Left kidney (tissue), 1 donor: ENCODE measurements at regions not wholly inside any gene's neighbourhood (a gene's known extent, or its start where the extent isn't known, plus 50 kb on each side); places are given as distances from the start of the nearest gene placed in this dataset.
"Not testable (repeated sequence)": the region's sequence is repeated elsewhere in the genome, so short reads cannot be mapped to it uniquely, and the experiment has no call there.

Experiments used
- DNase-seq: peaks from one replicate; pipeline ENCODE4 v3.0.0-alpha.2; 2013

DNA sequence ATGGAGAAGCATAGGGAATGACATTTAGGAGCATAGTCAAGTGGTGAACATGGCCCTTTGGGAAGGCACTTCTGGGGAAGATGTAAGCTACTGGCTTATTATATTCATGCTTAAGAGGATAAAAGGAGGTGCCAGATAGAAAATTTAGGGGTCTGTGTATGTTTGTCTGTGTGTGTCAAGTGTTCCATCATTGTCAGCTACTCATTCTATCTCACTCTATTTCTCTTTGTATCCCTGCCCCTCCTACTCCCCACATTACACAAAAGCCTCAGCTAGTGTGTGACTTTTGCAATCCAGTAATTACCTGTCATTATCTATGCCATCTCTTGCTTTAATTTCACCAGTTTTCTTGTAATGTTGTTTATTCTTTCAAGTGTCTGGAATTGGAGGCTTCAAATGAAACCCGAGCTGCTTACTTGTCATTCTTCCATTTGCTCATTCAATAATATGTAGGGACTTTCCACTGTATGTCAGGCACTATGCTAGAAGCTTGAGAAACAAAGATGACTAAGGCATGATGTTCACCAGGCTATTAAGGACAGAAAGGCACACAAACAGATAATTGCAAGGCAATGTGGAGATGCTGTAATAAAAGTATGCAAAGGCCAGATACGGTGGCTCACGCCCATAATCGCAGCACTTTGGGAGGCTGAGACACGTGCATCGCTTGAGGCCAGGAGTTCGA is 229.8 kb upstream of the TEX13C start:
- DNase-seq = no peak

DNA sequence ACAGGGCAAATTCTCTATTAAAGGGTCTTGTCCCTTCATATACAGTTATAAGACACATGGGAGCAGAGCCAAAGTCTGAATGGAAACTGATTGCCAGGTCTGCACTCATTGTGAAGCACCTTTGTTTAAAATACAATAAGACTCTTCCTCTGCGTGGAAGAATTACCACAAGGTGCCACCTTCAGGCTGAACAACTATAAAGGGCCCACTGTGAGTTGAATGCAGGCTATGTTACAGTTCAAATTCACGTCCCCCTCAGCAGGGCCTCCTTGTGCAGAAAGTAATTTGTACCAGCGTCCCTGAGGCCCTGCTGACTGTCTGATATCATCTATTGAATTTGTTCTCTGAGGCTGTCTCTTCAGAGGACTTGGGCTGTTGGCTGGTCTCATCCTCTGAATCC is 225.8 kb upstream of the TEX13C start:
- no peak for DNase-seq

DNA sequence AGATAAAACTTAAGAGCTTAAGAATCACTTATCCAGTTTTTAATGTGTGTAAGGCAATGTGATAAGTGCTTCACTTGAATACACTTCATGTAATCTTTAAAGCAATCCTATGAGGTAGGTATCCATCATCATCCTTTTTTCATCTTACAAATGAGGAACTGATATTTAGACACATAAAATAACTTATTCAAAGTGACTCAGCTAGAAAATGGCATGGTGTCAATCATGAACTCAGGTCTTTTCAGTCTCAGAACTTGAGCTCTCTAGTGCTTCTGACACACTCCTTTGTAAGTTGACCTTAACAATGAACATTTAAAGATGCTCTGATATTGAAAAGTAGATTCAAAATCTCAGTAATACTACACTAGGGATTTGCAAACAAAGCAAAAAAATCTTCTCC is 224.8 kb upstream of the TEX13C start:
- no peak for DNase-seq

DNA sequence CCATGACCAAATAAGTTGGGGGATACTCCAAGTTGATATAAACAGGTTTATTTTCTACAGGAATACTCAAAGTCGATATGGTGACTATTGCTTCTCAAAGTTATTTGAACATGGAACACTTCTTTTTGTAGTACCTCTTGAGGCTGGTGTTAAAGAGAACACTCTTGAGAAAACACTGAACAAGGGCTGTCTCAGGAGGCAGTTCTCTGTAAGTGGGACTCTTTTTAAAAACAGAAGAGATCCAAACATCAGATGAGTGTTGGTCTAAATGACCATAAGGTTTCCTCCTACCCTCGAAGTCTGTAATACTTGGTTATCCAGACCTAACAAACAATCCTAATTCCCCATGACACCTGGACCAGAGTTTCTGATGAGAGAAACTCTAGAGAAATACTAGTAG is 223.2 kb upstream of the TEX13C start:
- DNase-seq = no peak

DNA sequence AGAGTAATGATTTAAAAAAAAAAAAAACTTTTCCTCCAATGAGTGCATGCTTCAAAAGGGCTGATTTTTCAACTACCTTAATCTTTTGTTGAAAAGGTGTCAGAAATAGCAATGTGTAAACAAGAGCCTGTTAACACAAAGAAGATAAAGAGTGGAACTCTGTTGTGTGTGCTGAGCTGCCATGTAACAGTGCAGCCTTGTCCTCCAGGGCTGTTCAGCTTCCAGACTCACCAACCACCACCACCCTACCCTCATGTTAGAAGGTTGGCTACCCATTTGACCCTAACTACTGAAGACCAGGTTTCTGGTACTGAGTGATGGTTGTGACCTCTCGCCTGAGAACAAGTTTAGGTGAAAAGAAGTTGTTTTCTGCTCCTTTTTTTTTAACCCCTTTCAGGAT is 222.8 kb upstream of the TEX13C start:
- DNase-seq = no peak

DNA sequence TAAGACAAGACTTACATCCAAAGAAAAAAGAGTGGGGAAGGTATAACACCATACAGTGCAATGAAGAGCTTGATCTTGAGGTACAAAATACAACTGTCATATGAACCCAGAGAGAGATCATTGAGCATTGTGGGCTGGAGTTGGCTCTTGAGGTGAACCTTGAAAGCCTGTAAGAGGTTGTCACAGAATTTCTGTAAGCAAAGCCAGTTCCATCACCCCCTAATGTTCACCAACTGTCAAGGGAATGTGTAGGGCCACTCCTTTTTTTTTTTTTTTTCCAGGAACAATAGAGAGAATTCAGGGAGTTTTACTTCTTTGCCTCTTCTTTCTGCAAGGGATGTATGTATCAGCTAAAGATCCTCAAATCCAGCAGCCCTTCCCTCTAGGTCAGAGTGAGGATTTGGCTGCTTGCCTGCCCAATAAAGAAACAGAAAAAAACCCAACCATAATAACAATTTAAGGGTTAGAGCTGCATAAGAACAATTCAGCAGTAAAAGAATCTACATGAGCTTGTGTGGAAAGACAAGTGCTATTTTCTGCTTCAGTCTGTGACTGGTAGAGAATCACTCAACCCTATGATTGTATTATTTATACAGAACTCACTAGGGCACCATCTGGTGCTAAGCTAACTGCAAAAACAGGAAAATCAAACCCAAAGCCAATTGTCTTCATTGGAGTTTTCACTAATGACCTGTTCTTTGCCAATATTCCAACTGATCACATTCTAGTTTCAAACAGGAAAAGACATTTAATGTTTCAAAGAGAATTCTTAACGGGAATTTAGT is 217.5 kb upstream of the TEX13C start:
- DNase-seq = no peak

DNA sequence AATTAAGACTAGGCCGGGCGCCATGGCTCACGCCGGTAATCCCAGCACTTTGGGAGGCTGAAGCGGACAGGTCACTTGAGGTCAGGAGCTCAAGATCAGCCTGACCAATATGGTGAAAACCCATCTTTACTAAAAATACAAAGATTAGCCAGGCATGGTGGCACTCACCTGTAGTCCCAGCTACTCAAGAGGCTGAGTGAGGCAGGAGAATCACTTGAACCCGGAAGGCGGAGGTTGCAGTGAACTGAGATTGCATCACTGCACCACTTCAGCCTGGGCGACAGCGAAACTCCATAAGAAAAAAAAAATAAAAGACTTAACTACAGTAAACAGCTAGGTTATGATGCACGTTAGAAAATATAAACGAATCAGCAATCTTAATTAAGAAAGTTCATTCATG is 216.0 kb upstream of the TEX13C start:
- no peak for DNase-seq

DNA sequence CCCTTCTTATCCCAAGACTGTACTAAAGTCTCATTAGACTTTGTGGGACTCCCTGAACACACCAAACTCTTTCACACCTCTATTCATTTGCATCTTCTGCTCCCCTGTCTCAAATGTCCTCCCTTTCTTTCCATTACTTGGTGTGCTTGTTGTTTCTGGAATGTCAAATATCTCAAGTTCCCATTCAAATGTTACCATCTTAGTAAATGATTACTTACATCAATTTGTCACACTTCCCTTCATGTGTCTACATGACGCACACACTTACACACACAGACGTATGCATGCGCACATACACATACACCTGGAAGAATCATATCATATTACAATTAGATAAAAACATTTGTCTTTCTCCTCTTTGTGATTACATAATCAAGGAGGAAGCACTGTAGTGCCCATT is 210.8 kb upstream of the TEX13C start:
- DNase-seq = no peak

DNA sequence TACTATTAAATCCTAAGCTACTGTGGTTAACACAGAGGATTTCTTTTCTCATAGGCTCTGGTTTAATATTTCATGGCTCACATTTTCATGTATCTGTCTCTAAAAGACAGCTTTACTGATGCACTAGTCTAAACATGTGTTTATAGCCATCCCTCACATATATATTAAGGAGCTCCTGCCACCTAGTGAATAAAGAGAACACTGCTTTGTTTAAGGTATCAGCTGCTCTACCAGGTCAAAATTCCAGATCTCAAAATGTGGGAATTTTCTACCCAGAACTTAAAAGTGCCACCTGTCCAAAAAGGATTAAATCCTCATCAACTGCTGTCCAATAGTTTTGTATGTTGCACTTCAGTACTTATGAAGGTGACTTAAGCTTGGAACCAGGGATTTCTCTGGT is 188.5 kb upstream of the TEX13C start:
- no peak for DNase-seq

DNA sequence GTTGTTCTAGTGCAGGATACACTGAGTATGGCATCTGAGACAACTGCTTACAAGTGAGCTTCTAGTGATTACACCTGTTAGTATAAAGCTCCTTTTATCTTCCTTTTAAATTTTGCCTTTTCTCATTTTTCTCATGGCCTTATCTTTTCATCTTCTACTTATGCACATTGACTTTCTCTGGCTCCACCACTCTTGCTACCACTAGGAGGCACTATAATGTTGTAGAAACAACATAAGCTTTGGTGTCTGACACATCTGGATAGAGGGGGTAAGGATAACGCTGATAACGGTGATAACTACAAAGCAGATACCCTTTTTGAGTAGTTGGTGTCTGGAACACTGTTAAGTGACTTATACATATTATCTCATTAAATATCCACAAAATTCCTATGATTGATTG is 187.4 kb upstream of the TEX13C start:
- no peak for DNase-seq

DNA sequence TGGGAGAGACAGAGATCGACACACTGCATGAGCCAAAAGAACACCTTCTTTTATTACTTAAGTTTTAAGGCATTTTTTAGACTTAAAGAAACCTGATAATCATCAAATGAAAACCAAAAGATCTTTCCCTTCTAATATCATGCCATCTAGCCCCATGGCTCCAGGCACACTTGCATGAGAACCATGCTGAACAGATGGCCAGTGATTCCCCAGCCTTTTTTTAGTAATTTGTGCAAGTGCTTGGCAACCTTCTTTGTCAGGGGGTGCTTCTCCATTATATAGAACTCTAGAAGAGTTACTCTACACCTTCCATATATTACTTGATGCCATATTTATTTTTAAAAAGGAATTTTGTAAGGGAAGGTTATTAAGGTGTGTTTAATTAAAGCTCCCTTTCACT is 182.2 kb upstream of the TEX13C start:
- no peak for DNase-seq

DNA sequence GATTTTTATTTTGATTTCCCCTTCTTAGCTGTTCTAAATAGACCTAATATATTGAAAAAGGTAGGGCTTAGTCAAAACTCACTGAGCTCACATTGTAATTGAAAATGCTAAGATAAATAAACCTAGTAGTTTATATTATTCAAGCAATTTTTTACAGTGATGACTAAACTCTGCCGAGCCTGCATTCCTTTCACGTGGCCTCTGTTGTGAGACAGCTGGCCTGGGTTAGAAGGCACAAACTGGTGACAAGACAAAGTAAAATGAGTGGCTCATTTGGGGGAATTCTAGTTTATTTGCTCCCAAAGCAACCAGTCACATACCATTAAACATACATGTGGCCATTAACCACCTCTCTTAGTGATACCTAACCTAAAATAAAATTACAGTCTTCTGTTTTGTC is 169.4 kb upstream of the TEX13C start:
- DNase-seq = no peak

DNA sequence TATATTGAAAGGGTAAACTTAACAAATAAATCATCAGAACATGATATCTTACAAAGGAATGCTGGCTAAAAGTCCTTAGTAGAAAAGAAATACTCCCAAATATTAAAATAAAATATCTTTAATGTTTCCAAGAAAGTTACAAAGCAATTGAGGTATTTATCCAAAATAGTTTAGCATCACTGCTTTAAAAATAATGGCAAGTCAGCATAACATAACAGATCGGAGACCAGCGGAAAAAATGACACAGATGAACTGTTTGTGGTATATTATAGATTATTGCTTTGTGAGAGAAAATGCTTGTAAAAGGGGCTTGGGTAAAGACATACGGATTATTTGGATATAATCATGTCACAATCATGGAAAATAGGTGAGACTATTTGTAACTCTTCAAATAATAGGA is 168.5 kb upstream of the TEX13C start:
- DNase-seq = no peak

DNA sequence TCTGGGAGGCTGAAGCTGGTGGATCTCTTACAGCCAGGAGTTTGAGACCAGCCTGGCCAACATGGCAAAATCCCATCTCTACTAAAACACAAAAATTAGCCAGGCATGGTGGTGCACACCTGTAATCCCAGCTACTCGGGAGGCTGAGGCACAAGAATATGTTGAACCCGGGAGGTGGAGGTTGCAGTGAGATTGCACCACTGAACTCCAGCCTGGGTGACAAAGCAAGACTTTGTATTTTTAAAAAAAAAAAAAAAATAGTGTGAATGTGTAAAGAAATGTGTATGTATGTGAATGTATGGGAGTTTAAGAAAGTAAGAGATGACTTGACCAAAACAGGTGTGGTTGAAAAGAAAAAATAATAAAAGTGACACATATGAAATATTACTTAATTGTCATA is 167.7 kb upstream of the TEX13C start:
- DNase-seq = no peak

DNA sequence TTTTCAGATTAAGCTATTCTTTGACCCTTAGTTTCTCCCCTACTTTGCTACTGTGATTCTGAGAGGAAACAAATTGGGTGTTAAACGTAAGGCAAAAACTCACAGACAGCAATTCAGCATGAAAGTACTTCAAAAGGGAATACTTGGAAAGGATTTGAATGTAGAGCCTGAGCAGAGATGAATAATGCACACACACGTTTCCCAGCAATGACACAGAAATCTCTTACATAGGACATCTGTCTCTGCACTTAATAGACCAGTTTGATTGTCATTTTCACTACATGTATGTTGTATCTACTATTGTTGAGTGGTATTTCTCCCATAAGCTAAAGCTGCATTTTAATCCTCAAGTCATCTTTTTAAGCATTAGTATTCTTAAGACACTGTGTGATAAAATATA is 166.1 kb upstream of the TEX13C start:
- no peak for DNase-seq

DNA sequence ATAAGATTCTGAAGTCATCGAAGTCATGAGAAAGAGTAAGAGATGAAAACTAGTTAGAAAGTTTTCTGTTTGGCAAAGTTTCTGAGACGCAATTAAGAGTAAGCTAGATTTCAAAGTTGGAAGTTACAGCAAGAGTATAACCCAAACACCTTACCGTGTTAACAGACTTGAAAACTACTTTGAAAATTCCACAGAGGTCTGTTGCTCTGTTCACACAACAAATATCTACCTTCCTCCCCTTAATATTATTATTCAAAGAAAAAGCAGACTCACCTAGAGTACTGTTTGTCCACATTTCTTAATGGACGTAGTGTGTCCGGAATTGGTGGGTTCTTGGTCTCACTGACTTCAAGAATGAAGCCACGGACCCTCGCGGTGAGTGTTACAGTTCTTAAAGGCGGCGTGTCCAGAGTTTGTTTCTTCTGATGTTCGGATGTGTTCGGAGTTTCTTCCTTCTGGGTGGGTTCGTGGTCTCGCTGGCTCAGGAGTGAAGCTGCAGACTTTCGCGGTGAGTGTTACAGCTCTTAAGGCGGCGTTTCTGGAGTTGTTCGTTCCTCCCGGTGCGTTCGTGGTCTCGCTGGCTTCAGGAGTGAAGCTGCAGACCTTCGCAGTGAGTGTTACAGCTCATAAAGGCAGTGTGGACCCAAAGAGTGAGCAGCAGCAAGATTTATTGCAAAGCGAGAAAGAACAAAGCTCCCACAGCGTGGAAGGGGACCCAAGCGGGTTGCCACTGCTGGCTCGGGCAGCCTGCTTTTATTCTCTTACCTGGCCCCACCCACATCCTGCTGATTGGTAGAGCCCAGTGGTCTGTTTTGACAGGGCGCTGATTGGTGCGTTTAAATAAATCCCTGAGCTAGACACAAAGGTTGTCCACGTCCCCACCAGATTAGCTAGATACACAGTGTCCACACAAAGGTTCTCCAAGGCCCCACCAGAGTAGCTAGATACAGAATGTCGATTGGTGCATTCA is 165.1 kb upstream of the TEX13C start:
- DNase-seq = not testable (repeated sequence)

DNA sequence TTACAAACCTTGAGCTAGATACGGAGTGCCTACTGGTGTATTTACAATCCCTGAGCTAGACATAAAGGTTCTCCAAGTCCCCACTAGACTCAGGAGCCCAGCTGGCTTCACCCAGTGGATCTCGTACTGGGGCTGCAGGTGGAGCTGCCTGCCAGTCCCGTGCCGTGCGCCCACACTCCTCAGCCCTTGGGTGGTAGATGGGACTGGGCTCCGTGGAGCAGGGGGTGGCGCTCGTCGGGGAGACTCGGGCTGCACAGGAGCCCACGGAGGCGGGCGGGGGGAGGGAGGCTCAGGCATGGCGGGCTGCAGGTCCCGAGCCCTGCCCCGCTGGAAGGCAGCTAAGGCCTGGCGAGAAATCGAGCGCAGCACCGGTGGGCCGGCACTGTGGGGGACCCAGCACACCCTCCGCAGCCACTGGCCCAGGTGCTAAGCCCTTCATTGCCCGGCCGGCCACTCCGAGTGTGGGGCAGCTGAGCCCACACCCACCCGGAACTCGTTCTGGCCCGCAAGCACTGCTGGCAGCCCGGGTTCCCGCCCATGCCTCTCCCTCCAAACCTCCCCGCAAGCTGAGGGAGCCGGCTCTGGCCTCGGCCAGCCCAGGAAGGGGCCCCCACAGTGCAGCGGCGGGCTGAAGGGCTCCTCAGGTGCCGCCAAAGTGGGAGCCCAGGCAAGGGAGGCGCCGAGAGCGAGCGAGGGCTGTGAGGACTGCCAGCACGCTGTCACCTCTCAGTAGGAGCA is 164.2 kb upstream of the TEX13C start:
- not testable (repeated sequence) for DNase-seq

DNA sequence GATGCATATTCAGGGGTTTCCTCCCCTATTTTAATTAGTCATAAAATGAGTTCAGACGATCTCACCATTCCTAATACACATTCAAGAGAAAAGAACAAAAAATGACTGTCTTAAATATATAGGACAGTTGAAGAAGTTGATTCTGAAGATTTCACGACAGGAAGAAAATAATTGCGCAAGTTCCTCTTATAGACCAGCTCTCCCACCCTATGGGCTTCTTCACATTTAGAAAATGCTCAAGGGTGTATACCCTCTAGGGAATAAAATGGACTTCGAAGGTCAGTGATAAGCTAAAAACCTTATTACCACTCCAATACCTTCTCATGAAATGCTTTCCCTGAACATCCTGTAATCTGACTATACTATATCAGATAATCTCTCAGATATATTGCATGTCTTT is 149.2 kb upstream of the TEX13C start:
- DNase-seq = no peak

DNA sequence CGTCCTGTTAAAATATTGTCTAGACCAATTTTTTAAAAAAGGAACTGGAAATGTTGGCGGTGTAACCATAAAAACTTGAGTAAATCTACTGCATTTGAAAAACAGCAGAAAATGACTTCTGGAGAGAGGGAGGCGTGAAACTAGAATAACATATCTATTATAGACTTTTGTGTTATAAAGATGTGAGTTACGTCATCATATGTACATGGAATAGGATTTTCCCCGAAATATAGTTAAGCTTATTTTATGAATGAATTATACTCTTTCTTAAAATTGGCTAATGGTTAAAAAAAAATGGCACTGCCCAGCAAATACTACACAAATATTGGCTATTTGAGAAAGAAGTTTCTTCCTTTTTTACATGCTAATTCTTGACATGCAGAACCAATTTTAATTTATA is 147.1 kb upstream of the TEX13C start:
- no peak for DNase-seq

DNA sequence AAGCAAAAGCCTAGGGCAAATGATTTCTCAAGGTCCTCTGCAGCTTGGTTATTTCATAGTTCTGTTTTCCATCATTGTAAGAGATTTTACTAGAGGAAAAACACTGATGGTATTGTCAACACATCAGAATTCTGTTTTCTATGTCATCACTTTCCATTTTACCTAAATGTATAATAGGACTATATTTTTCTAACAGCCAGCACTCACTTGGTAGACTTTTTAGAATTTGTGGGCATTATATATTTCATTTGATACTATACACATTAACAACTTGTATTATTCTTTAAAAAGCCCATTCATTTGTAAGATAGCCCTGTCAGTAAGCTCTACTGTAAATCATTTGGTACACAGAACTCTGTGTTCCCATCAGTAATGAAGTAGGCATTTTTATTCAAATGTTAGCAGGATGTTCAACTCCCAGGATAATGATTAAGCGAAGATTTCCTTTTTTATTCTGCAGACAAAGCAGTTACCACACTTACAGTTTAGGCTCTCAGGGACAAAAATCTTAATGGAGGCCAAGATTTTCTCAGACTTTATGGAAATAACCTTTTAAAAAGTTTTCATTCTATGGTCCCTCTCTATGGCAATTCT is 143.6 kb upstream of the TEX13C start:
- DNase-seq = no peak

DNA sequence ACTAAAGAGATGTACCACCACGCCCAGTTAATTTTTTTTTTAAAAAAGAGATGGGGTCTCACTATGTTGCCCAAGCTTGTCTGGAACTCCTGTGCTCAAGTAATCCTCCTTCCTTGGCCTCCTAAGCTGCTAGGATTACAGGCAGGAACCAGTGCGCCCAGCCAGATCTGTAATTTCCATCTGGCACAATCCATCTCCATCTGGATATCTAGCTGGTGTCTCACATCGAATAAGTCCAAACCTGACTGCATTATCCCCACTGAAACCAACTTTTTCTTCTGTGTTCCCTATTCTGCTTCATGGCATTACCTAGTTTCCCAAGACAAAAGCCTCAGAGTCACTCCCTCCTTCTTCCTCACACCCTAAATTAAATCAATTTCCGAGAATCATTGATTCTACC is 125.8 kb upstream of the TEX13C start:
- no peak for DNase-seq

DNA sequence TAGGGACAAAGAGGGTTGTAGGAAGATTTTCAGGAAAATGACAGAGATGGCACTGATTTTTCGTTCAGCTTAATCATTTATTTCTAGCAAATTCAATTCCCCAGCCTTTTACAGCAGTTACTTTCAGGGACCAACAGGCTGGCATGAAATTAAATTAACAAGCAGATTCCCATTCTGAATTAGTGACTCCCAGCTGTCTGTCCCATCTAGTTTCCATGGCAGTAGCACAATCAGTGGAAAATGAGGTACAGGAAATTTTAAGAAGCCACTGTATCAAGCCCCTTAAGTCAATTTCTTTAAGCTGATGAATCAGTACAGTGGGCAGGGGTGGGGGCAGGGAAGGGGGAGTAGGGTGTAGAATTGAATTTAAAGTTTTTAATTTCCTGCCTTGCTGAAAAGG is 121.1 kb upstream of the TEX13C start:
- DNase-seq = no peak
